HG02840 (cell line): ENCODE measurements at regions not wholly inside any gene's neighbourhood (a gene's known extent, or its start where the extent isn't known, plus 50 kb on each side); places are given as distances from the start of the nearest gene placed in this dataset.

Source experiments
- ATAC-seq: cut with Tn5 transposase; IDR thresholded peaks from one replicate; pipeline ENCODE4 v1.9.1; 2021; ENCODE audit warnings: mild to moderate bottlenecking, moderate library complexity, moderate number of reproducible peaks; ENCODE audit not compliant: unreplicated experiment, low FRiP score

- no peak for ATAC-seq
Measured at GRCh38 chr4:155524926-155525455, 141.7 kb upstream of the GUCY1A1 start.

DNA sequence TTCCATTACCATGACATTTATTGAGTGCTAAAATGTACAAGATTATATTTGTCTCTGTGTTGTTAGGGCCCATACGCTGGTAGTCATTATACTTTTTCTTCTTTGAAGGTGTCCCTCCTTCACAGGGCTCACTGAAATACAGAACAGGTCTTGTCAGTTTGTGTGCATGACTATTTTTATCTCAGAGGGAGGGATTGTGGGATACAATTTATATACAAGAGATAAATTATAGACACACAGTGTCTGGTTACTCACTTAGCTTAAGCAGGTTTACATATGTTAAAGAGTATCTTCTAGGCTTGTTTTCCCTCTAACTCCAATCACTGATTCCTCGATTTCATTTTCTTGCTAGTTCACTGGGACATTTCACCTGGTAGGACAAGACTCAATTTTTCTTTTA lies 143.3 kb upstream of the GUCY1A1 start:
- no peak for ATAC-seq

DNA sequence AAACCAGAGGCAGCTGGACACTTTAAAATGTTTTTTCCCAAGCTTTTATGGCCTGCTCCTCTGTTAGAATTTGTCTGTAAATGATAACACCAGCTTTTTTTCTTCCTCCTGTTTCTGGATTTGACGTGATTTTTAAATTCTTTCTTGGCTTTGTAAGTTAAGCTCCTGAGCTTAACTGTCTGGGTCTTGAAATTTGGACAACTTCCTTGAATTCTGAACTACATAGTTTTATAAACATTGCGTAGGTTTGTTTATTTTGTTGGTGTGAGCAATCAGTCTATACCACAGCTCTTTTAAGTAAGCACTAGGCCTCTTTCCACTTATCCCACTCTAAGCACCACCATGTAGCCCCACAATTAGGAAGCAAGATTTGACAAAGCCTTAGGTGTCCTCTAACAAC lies 144.4 kb upstream of the GUCY1A1 start:
- ATAC-seq, result no peak

DNA sequence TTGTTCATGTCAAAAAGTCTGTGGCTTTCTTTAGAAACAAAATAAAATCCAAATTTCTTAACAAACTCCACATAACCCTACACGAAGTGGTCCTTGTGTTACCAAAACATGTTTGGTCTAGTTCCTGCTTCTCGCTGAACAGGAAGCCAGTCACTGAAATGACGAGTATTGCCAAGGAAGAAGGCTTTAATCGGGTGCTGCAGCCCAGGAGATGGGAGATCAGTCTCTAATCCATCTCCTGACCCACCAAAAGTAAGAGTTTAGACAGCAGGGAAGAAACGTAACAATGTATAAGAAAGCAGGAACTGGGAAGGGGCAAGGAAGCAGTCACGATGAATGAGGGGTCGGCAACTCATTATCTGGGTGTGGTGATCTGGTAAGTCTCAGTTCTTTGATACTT lies 144.6 kb upstream of the MAP9 start:
- ATAC-seq, result no peak

DNA sequence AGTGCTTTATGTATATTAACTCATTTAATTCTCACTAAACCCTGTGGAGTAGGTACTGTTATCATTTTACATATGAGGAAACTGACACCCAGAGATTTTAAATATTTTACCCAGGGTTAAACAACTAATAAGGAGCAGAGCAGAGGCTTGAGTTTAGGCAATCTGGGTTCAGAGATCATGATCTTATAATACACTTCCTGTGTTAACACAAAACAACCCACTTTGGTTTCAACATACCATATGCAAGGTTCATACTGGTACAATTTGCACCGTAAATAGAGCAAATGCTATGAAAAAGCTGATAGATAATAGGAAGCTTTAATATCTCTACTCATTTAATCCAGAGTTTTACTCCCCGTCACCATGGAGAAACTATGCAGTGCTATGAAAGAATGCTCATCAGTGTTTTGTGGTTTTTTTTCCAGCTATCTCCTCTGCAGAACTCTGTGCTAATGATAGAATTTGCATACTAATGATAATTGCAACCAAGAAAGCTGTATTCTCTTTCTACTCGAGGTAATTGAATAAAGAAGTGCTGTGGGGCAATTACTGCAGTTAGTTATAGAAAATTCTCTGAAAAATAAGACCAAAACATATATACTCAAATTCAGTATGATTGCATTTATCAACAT lies 138.8 kb upstream of the MAP9 start:
- no peak for ATAC-seq

DNA sequence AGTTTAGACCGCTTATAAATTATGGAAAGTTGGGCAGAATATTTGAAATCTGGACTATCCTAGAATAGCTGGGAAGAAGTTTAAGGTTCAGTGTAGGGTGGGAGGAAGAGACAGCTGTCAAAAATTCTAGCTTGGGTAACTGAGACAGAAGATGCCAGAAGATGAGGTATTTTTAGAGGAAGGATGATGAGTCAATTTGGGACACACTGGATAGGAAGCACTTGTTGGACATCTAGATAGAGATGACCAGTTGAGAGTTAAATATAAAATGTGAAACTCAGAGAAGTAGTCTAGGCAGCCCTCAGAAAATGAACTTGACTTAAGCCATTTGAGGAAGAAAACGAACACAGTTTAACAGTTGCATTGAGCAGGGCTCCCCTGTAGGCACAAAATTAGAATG lies 137.9 kb upstream of the MAP9 start:
- ATAC-seq, result no peak

DNA sequence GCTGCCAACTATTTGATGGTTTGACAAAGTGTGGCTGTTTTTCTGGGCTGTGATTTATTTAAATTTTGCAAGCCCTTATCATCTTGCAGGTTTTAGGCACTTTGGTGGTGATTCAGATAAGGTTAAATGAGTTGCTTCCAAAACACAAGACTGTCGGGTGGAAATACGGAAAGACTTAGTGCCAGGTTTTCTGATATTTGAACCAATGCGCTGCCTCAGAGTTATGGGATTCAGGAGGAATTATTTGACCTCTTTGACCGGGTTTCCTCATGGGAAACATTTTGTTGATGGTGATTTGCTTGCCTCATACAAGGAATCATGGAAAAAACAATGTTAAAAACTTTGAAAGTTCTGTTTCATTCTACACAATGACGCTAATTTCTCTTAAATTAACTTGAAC lies 136.1 kb upstream of the MAP9 start:
- ATAC-seq, result no peak

GRCh38 chr4:155512046-155512445 lies 135.3 kb upstream of the MAP9 start:
- no peak for ATAC-seq

GRCh38 chr4:155510771-155511170 lies 134.0 kb upstream of the MAP9 start:
- ATAC-seq, result no peak

DNA sequence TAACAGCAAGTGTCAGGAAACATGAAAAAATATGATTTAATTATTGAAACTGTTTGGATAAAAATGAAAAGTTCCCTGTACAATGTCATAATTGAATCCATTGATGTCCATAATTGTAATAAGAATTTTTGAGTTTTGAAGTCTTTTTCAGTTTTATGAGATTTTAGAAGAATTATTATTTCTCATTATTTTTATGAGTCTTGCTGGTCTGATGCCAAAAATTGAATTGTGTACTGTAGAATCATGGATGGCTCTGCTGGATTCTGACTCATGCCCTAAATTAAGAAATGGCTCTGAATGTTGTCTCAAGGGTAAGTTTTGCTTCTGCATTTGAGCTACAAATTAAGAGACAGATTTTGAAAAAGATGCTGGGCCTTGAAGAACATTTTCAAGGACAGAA lies 132.8 kb upstream of the MAP9 start:
- ATAC-seq, result no peak

DNA sequence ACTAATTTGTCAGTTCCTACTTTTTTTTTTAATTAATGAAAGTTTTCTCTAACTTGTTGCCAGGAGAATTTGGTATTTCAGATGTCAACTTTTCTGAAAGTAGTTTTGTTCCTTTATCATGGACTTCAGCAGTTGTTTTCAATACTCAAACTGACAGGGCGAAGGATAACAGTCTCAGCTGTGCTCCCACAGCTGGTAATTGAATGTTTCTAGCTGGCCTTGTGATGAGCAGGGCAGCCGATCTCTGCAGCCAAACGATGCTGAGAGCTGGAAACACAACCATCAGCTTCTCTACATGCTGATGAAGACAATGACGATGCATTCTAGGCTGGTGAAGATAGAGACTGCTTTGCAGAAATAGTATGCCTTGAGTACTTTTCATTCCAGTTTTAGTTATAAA lies 130.0 kb upstream of the MAP9 start:
- no peak for ATAC-seq

DNA sequence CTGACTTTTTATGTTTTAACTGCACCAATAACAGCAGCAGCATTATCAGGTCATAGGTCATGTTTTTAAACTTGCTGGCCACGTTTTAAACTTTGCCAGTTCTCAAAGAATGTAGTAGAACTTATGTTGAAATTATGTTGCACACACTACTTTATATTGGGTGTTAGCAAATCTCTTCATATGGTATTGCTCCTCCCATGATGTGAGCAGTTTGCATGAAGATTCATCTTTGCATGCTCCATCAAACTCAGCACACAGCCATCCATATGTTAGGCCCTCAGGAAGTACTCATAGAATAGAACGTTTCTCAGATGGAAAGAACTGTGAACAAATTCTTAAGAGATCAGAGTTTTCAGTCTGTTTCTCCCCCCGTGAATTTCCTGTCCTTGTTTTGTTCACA lies 128.6 kb upstream of the MAP9 start:
- no peak for ATAC-seq

- no peak for ATAC-seq
Measured at GRCh38 chr4:155497306-155497705, 120.5 kb upstream of the MAP9 start.

DNA sequence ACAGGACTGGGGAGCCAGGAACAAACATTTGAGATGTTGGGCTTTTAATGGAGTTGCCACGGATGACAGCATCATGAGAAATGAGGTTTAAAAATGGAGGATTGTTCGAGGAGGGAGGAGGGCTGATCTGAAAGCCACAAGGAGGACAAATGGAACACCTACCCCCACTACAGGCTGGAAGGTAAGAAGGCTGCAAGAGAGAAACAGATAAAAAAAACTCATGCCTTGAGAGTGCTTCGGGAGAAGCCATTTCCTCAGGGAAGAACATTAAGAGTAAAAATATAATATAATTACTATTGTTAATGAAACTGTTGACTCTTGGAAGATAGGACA lies 119.5 kb upstream of the MAP9 start:
- ATAC-seq, result no peak

- ATAC-seq, result no peak
Measured at GRCh38 chr4:155495572-155496293, 119.0 kb upstream of the MAP9 start.

GRCh38 chr4:155494037-155494718 lies 117.4 kb upstream of the MAP9 start:
- no peak for ATAC-seq

GRCh38 chr4:155491336-155492120 lies 114.8 kb upstream of the MAP9 start:
- peak; percentile 94 for ATAC-seq

GRCh38 chr4:155489271-155489670 lies 112.5 kb upstream of the MAP9 start:
- ATAC-seq, result no peak

GRCh38 chr4:155488691-155489090 lies 111.9 kb upstream of the MAP9 start:
- no peak for ATAC-seq

GRCh38 chr4:155487210-155487609 lies 110.4 kb upstream of the MAP9 start:
- no peak for ATAC-seq

GRCh38 chr4:155481150-155481549 lies 104.4 kb upstream of the MAP9 start:
- no peak for ATAC-seq
